Neuronal stem cell (in vitro differentiated cells): ENCODE measurements at regions not wholly inside any gene's neighbourhood (a gene's known extent, or its start where the extent isn't known, plus 50 kb on each side); places are given as distances from the start of the nearest gene placed in this dataset.

Experiments
- DNase-seq: peaks from one replicate; pipeline ENCODE4 v3.0.0-alpha.2; 2013; ENCODE audit warnings: low spot score
- H2AFZ ChIP-seq: one replicate; pipeline ENCODE4 v1.6.1; 2013; ENCODE audit warnings: mild to moderate bottlenecking, low read length, inconsistent platforms
- H2AK5ac ChIP-seq: 2 replicates; pipeline ENCODE4 v1.6.1; 2013; ENCODE audit warnings: low read depth, mild to moderate bottlenecking, inconsistent platforms, low read length, moderate library complexity, mixed read lengths
- H2BK120ac ChIP-seq: 2 replicates; pipeline ENCODE4 v1.6.1; 2013; ENCODE audit warnings: low read depth, mild to moderate bottlenecking, inconsistent platforms, low read length, moderate library complexity, mixed read lengths
- H2BK12ac ChIP-seq: one replicate; pipeline ENCODE4 v1.6.1; 2013; ENCODE audit warnings: low read length, inconsistent platforms
- H2BK15ac ChIP-seq: 2 replicates; pipeline ENCODE4 v1.6.1; 2013; ENCODE audit warnings: mild to moderate bottlenecking, low read length, inconsistent platforms, mixed read lengths
- H2BK5ac ChIP-seq: one replicate; pipeline ENCODE4 v1.6.1; 2013; ENCODE audit warnings: inconsistent platforms, mild to moderate bottlenecking, low read length, moderate library complexity
- H3K14ac ChIP-seq: one replicate; pipeline ENCODE4 v1.6.1; 2013; ENCODE audit warnings: low read length, inconsistent platforms
- H3K18ac ChIP-seq: 2 replicates; pipeline ENCODE4 v1.6.1; 2013; ENCODE audit warnings: low read length, inconsistent platforms
- H3K23ac ChIP-seq: 2 replicates; pipeline ENCODE4 v1.6.1; 2013; ENCODE audit warnings: low read depth, mild to moderate bottlenecking, mixed read lengths, low read length, inconsistent platforms; ENCODE audit not compliant: poor library complexity
- H3K27ac ChIP-seq: replicated peaks from 3 replicates; pipeline ENCODE4 v1.5.1; 2013; ENCODE audit warnings: low read length, inconsistent platforms
- H3K27me3 ChIP-seq, 3 experiments: 2 replicates each; pipeline ENCODE4 v1.6.1; 2013; ENCODE audit warnings: low read length in 3 of 3, mild to moderate bottlenecking in 2 of 3, inconsistent platforms in 1 of 3, low read depth in 1 of 3, mixed read lengths in 1 of 3, moderate library complexity in 1 of 3; ENCODE audit not compliant: control insufficient read depth in 3 of 3, insufficient read depth in 3 of 3
- H3K36me3 ChIP-seq, 2 donors: replicated peaks in 1 of 2; 2 replicates each; pipeline ENCODE4 v1.6.1; 2013; ENCODE audit warnings: low read length in 2 of 2; ENCODE audit not compliant: control insufficient read depth in 2 of 2, insufficient read depth in 2 of 2
- H3K4ac ChIP-seq: 2 replicates; pipeline ENCODE4 v1.6.1; 2013; ENCODE audit warnings: inconsistent platforms, mild to moderate bottlenecking, low read length, moderate library complexity
- H3K4me1 ChIP-seq, 2 donors: 1 replicate in 1 of 2; 2 replicates in 1 of 2; pipeline ENCODE4 v1.6.1; 2013; ENCODE audit warnings: low read length in 2 of 2, low read depth in 1 of 2; ENCODE audit not compliant: control insufficient read depth in 2 of 2, insufficient read depth in 1 of 2
- H3K4me2 ChIP-seq: one replicate; pipeline ENCODE4 v1.6.1; 2013; ENCODE audit warnings: mild to moderate bottlenecking, low read length, inconsistent platforms; ENCODE audit not compliant: insufficient read depth, poor library complexity, severe bottlenecking
- H3K4me3 ChIP-seq, 2 donors: 2 replicates each; pipeline ENCODE4 v1.5.1; 2013; ENCODE audit warnings: low read length in 2 of 2, mild to moderate bottlenecking in 2 of 2, inconsistent platforms in 1 of 2, moderate library complexity in 1 of 2
- H3K79me1 ChIP-seq: one replicate; pipeline ENCODE4 v1.6.1; 2013; ENCODE audit warnings: low read depth, mild to moderate bottlenecking, inconsistent platforms, low read length, moderate library complexity
- H3K9ac ChIP-seq: one replicate; pipeline ENCODE4 v1.6.1; 2013; ENCODE audit warnings: mild to moderate bottlenecking, low read depth, low read length, inconsistent platforms; ENCODE audit not compliant: poor library complexity
- H3K9me3 ChIP-seq, 2 donors: replicated peaks in 1 of 2; 2 replicates each; pipeline versions ENCODE3 to v1.6.1; 2013; ENCODE audit warnings: low read length in 2 of 2, mild to moderate bottlenecking in 2 of 2, inconsistent platforms in 1 of 2, low read depth in 1 of 2, mixed read lengths in 1 of 2, moderate library complexity in 1 of 2; ENCODE audit not compliant: control insufficient read depth in 2 of 2, insufficient read depth in 1 of 2
- H4K8ac ChIP-seq: one replicate; pipeline ENCODE4 v1.6.1; 2013; ENCODE audit warnings: low read depth, mild to moderate bottlenecking, inconsistent platforms, low read length, moderate library complexity
- H4K91ac ChIP-seq: one replicate; pipeline ENCODE4 v1.6.1; 2013; ENCODE audit warnings: low read length, low read depth, mild to moderate bottlenecking, inconsistent platforms; ENCODE audit not compliant: poor library complexity
- WGBS, 2 donors: extraction: QIAGEN DNeasy Blood & Tissue Kit; methylation state at CpG; one replicate each; pipeline ENCODE4 v1.1.7; 2013; ENCODE audit warnings: missing lambda C conversion rate in 2 of 2, mixed read lengths in 1 of 2; ENCODE audit not compliant: insufficient read length in 2 of 2, insufficient replicate concordance in 1 of 2; ENCODE audit errors: extremely low coverage in 2 of 2; 5-methylcytosine and 5-hydroxymethylcytosine counted together

GRCh38 chr18:26652501-26652900 is 104.1 kb upstream of the KCTD1 start:
- Histone ChIP-seq H3K36me3 (no peaks in the 10 kb centered on the region), H4K91ac (no peak overlapping the region), H3K9ac (no peak overlapping the region), H3K4me3 (no peak overlapping the region), H3K27me3 (peaks cover 0 to 5% (median 0%) of the 10 kb centered on the region in 3 experiments), H3K27ac (no peak overlapping the region), H3K79me1 (no peaks in the 10 kb centered on the region), H2AK5ac (no peak overlapping the region), H4K8ac (no peak overlapping the region), H3K9me3 (no peaks in the 10 kb centered on the region), H2BK12ac (no peak overlapping the region), H3K18ac (no peak overlapping the region), H2AFZ (no peak overlapping the region), H3K4ac (no peak overlapping the region), H3K23ac (no peak overlapping the region), H2BK5ac (no peak overlapping the region), H2BK120ac (no peak overlapping the region), H3K14ac (no peak overlapping the region), H3K4me1 (peaks cover 6% of the 10 kb centered on the region in 2 donors), H3K4me2 (no peak overlapping the region), H2BK15ac (no peak overlapping the region)
- no CpG with 5 or more reads among the region's 6 CpGs for WGBS, 2 donors
- no peak for DNase-seq

GRCh38 chr18:26650310-26651268 is 102.2 kb upstream of the KCTD1 start:
- Histone ChIP-seq H3K4me1 (peaks cover 5 to 10% of the 10 kb centered on the region in 2 donors), H3K14ac (no peak overlapping the region), H2BK5ac (no peak overlapping the region), H4K8ac (no peak overlapping the region), H3K18ac (no peak overlapping the region), H2BK120ac (no peak overlapping the region), H3K9ac (no peak overlapping the region), H4K91ac (no peak overlapping the region), H3K9me3 (no peaks in the 10 kb centered on the region), H2AFZ (no peak overlapping the region), H3K4me3 (no peak overlapping the region), H3K27me3 (peaks cover 0 to 3% (median 0%) of the 10 kb centered on the region in 3 experiments), H2BK15ac (no peak overlapping the region), H3K79me1 (no peaks in the 10 kb centered on the region), H3K4ac (no peak overlapping the region), H3K36me3 (no peaks in the 10 kb centered on the region), H2BK12ac (no peak overlapping the region), H3K27ac (no peak overlapping the region), H2AK5ac (no peak overlapping the region), H3K4me2 (no peak overlapping the region), H3K23ac (no peak overlapping the region)
- WGBS, 2 donors = no CpG with 5 or more reads among the region's 6 CpGs
- no peak for DNase-seq

- Histone ChIP-seq H2AK5ac (no peak overlapping the region), H3K4me3 (no peak overlapping the region), H3K4ac (no peak overlapping the region), H3K79me1 (no peaks in the 10 kb centered on the region), H3K9ac (no peak overlapping the region), H2BK12ac (no peak overlapping the region), H2BK120ac (no peak overlapping the region), H3K4me2 (no peak overlapping the region), H3K14ac (no peak overlapping the region), H3K4me1 (peaks cover 3 to 10% of the 10 kb centered on the region in 2 donors), H3K36me3 (no peaks in the 10 kb centered on the region), H2BK15ac (no peak overlapping the region), H3K23ac (no peak overlapping the region), H3K9me3 (no peaks in the 10 kb centered on the region), H3K27me3 (no peaks in the 10 kb centered on the region), H4K8ac (no peak overlapping the region), H2AFZ (no peak overlapping the region), H4K91ac (no peak overlapping the region), H3K27ac (no peak overlapping the region), H3K18ac (peak overlapping the region; percentile 77), H2BK5ac (no peak overlapping the region)
- DNase-seq = no peak
- no CpG with 5 or more reads among the region's 6 CpGs for WGBS, 2 donors
Observed at GRCh38 chr18:26649193-26649543, 100.8 kb upstream of the KCTD1 start.

GRCh38 chr18:26648509-26649192 is 100.3 kb upstream of the KCTD1 start:
- WGBS, 2 donors = no CpG with 5 or more reads among the region's 6 CpGs
- no peak overlapping the region for H2BK5ac ChIP-seq
- H4K8ac ChIP-seq = no peak overlapping the region
- H2AK5ac ChIP-seq = no peak overlapping the region
- no peaks in the 10 kb centered on the region for H3K79me1 ChIP-seq
- no peak overlapping the region for H2BK15ac ChIP-seq
- no peak overlapping the region for H2BK12ac ChIP-seq
- H2AFZ ChIP-seq = no peak overlapping the region
- H3K9ac ChIP-seq = no peak overlapping the region
- H4K91ac ChIP-seq = no peak overlapping the region
- no peak overlapping the region for H3K14ac ChIP-seq
- H3K9me3 ChIP-seq = no peaks in the 10 kb centered on the region
- H3K36me3 ChIP-seq = no peaks in the 10 kb centered on the region
- H3K4me3 ChIP-seq = no peak overlapping the region
- no peaks in the 10 kb centered on the region for H3K27me3 ChIP-seq
- no peak for DNase-seq
- H3K4ac ChIP-seq = no peak overlapping the region
- no peak overlapping the region for H3K18ac ChIP-seq
- H3K4me1 ChIP-seq = peaks cover 3 to 10% of the 10 kb centered on the region in 2 donors
- H3K23ac ChIP-seq = no peak overlapping the region
- H3K27ac ChIP-seq = no peak overlapping the region
- no peak overlapping the region for H2BK120ac ChIP-seq
- no peak overlapping the region for H3K4me2 ChIP-seq
